HT-29 (cell line): ENCODE measurements at regions not wholly inside any gene's neighbourhood (a gene's known extent, or its start where the extent isn't known, plus 50 kb on each side); places are given as distances from the start of the nearest gene placed in this dataset.
"Not testable (repeated sequence)": the region's sequence is repeated elsewhere in the genome, so short reads cannot be mapped to it uniquely, and the experiment has no call there.

ENCODE experiments used
- DNase-seq: peaks from one replicate; pipeline ENCODE4 v3.0.0-alpha.2; 2015; ENCODE audit warnings: low spot score

GRCh38 chr14:40368314-40368713 is 936.1 kb upstream of the FBXO33 start:
- DNase-seq = no peak

DNA sequence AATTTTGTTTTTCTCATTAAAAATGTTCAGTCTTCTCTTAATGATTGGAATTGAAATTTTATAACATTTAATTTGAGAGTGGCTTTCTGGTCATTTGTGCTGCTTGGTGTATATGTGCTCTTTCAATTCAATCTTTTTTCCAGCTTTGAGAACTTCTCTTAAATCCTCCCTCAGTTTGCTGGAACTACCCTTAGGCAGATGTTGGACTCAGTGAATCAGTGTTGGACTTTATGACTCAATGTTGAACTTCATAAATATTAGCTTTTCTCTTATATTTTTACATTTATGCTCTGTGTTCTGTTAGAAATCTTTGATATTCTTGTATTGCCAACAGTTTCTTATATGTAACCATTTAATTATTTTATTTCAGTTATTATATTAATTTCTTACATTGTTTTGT is 935.5 kb upstream of the FBXO33 start:
- no peak for DNase-seq

DNA sequence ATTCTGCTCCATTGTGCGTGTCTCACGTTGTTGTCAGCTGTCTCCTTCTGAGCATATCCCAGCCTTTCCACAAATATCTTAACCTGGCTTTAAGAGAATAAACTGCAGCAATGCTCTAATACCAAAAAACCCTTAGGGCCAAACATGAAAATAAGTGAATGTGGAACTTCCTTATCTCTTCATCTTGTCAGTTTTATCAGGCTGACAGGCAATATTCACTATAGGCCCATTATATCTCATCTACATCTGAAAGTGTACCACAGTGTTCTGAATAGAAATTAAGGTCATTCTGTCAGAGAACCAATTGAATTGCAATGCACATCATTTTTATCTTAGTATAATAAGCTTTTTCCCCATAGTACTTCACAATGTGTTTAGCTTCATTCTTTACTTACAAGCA is 933.1 kb upstream of the FBXO33 start:
- DNase-seq = no peak

DNA sequence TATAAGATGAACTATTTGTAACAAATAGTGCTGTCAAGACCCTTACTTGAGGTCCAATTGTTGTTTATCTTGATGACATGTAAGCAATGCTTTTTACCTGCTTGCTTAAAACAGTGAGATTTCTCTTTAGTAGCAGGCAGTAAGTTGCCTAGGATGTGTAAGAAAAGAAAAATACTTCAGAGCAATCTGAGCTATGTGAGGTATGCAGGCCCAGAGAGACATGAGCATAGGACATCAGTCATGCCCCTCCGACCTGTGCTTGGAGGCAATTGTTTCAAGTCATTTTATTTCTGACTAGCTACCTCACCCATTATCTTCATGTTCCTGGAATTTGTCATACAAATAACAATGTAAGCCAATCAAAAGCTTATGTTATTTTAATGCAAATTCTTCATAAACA is 930.6 kb upstream of the FBXO33 start:
- DNase-seq = no peak

- no peak for DNase-seq
These were observed 922.5 kb upstream of the FBXO33 start for GRCh38 chr14:40354754-40355153.

- DNase-seq = not testable (repeated sequence)
These were observed 915.9 kb upstream of the FBXO33 start for GRCh38 chr14:40348104-40348503.

- no peak for DNase-seq
These were observed 915.4 kb upstream of the FBXO33 start for GRCh38 chr14:40347675-40348074.

DNA sequence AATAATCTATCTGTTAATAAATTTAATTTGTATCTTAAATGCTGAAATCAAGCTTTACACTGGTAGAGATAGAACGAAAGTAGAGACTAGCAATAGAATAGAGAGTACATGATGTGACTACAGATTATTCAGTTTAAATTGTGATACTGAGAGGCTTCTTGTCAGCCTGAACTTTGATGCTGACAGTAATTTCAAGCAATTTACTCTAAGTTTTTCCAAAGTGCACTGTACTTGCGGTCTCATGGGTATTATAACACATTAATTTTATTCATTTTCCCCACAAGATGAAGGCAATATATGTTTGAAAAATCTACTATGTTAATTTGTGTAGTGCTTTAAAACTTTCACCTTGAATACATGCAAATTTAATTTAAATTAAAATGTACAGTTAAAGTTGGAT is 914.0 kb upstream of the FBXO33 start:
- no peak for DNase-seq

DNA sequence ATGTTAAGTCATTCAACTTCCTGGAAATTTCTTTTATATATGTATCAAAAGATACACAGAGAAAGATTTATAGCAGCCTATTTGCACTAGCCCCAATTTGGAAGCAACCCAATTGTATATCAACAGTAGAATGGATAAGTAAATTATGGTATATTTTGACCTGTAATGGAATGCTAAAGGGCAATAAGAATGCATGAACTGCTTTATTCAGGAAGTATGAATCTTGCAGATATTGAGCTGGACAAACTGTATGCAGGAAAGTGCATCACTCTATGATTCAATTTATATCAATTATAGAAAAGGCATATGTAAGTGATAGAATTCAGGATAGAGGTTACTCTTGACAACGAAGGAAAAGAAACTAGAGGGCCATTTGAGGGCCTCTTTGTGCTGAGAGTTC is 913.1 kb upstream of the FBXO33 start:
- DNase-seq = no peak

DNA sequence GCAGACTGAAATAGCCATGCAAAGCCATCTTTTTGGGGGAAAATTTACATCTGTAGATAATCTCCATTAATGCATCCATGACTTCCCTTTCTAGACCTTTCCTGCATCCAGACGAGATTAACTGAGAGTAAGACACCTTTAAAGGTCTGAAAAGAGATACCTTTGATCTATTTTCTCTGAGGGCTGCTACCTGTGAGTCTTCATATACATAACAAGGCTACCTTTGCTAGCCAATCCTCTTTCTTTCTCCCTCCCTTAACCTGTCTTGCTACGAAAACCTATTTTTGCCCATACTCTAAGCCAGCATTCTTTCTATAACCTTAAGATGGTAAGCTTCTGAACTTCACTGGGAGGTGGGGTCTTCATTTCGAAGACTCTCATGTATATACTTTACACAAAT is 908.5 kb upstream of the FBXO33 start:
- no peak for DNase-seq

- DNase-seq = no peak
These were observed 904.6 kb upstream of the FBXO33 start for GRCh38 chr14:40336846-40337245.

DNA sequence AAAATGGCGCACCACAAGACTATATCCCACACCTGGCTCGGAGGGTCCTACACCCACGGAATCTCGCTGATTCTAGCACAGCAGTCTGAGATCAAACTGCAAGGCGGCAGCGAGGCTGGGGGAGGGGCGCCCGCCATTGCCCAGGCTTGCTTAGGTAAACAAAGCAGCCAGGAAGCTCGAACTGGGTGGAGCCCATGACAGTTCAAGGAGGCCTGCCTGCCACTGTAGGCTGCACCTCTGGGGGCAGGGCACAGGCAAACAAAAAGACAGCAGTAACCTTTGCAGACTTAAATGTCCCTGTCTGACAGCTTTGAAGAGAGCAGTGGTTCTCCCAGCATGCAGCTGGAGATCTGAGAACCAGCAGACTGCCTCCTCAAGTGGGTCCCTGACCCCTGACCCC is 894.3 kb upstream of the FBXO33 start:
- not testable (repeated sequence) for DNase-seq

GRCh38 chr14:40318211-40318719 is 886.0 kb upstream of the FBXO33 start:
- no peak for DNase-seq

GRCh38 chr14:40317690-40318089 is 885.5 kb upstream of the FBXO33 start:
- no peak for DNase-seq

- DNase-seq = no peak
These were observed 880.1 kb upstream of the FBXO33 start for GRCh38 chr14:40312296-40312695.

DNA sequence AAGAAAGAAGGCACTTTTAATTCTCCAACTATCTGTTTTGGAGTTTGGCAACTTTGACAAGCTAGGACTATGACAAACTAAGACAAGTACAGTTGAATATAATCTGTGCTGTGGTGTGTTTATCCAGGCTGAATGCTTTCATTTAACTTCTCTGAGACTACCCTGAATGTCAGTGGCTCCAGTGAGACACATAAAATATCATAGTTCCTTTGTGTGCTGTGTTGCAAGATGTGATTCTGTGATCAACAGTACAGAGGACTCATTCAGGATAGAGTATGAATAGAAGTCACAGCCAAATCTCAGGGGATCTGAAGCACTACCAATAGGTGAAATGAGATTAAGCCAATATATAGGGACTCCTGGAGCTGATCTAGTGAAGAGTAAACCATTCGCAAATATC is 876.9 kb upstream of the FBXO33 start:
- no peak for DNase-seq

DNA sequence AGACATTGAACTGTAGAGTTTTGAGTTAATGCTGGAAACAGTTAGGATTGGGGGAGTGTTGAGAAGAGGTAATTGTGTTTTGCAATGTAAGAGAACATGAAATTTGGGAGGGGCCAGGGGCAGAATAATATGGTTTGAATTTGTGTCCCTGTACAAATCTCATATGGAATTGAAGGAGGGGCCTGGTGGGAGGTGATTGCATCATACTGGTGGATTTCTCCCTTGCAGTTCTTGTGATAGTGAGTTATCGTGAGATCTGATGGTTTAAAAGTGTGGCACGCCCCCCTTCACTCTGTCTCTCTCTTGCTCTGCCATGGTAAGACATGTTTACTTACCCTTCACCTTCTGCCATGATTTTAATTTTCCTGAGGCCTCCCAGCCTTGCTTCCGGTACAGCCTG is 876.0 kb upstream of the FBXO33 start:
- DNase-seq = no peak

DNA sequence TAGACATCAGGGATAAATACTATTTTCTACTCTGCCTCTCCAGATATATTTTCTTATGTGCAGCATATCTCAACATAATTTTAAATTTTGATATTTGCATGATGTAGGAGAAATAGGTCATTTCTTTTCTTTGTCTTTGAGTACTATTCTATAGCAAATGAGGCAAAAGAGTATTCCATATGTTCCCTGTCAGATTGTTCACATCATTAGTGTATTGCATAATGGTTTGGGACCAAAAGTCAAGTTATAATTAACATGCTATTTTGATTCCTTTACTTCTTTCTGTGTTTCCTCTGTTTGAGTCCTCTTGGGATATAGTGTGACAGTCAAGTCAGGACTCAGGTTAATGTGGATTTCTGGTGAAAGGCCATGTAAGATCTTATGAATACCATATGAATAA is 864.6 kb upstream of the FBXO33 start:
- no peak for DNase-seq

GRCh38 chr14:40292664-40293063 is 860.4 kb upstream of the FBXO33 start:
- DNase-seq = no peak

GRCh38 chr14:40282196-40282595 is 850.0 kb upstream of the FBXO33 start:
- no peak for DNase-seq

DNA sequence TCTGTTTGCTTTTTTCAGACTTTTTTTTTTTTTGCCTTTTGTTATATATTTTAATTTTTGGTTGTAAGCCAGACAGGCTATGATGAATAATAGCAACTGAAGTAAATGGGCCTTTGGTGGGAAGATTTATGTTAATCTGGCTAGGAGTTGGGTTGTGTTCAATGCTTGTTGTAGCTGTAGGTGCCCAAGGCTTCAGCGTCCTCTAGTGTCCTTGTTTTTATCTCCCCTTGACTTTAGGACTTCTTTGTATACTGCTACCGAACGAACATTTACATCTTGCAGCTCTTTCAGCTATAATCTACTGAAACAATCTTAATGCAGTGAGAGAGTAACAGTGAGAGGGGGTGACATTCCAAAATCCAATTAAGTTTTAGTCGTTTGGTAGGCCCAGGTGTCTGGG is 848.4 kb upstream of the FBXO33 start:
- no peak for DNase-seq

DNA sequence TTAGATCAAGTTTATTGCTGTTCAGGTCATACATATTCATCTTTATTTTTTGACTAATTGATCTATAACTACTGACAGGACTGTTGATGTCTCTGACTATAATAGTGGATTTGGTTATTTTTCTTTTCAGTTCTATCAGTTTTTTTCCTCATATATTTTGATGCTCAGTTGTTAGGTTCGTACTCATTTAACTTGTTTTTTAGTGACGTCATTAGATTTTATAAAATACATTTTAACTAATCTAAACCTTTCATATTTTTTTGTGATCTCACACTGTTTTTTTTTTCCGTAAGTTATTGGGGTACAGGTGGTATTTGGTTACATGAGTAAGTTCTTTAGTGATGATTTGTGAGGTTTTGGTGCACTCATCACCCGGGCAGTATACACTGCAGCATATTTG is 841.2 kb upstream of the FBXO33 start:
- no peak for DNase-seq

DNA sequence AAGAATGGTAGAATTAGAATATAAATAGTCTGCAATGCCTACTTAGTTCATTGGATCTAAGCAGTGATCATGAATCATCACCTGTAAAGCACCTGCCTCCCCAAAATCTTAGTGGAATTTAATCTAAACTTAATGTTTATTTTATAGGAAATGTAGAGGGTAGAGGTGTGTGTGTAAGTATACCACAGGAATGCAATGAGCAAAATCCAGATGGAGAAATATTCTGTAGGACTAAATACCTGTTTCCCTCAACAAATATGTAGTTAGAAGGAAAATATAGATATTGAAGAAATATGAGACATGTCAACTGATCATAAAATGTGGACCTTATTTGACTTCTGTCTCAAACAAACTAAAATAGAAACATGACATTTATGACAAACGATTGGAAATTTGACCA is 839.2 kb upstream of the FBXO33 start:
- no peak for DNase-seq

- DNase-seq = no peak
These were observed 837.2 kb upstream of the FBXO33 start for GRCh38 chr14:40269436-40269835.

DNA sequence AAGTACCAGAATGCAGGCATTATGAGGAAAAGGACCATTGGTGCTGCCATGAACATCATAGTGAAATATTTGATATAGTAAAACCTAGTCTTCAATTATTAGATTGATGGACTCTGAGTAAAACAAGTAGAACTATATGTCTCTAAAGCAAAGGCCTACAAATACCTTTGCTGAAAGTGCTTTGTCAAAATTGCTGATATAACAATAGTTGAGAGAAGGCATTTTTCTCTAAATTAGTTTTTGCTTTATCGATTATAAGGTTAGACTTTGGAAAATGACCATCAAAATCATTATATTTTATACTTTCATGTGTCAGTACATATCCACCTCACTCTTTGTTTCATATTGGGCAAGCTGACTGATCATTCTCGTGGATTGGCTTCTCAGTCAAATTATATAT is 836.0 kb upstream of the FBXO33 start:
- DNase-seq = no peak
